ENCODE measurements at regions not wholly inside any gene's neighbourhood (a gene's known extent, or its start where the extent isn't known, plus 50 kb on each side); places are given as distances from the start of the nearest gene placed in this dataset.

- H2BK12ac ChIP-seq (ENCODE audit: insufficient read length, low read depth, low read length) = no peak overlapping the region
- Mint-ChIP-seq H3K27me3 (ENCODE audit: low read depth) (no peaks in the 10 kb centered on the region), H3K4me3 (no peak overlapping the region), H3K4me1 (no peaks in the 10 kb centered on the region), H3K27ac (no peak overlapping the region; a peak in 1 of 7 replicates), H3K36me3 (ENCODE audit: insufficient read depth in 1 of 3, low read depth in 3 of 3) (no peaks in the 10 kb centered on the region; a peak in 1 of 7 replicates), H3K9me3 (no peaks in the 10 kb centered on the region)
- H3K9ac ChIP-seq (ENCODE audit: extremely low read depth, insufficient read length, low read length) = no peak overlapping the region
- H3K23me2 ChIP-seq (ENCODE audit: insufficient read length, low read depth, low read length, poor library complexity, severe bottlenecking) = no peaks in the 10 kb centered on the region
- H4K20me1 ChIP-seq (ENCODE audit: control insufficient read depth, insufficient read depth, insufficient read length) = no peaks in the 10 kb centered on the region
- H3K27me3 ChIP-seq (ENCODE audit: insufficient read depth, low read length) = no peaks in the 10 kb centered on the region
- no peak overlapping the region for H3K4ac ChIP-seq (ENCODE audit: low read depth, low read length)
- H4K5ac ChIP-seq (ENCODE audit: insufficient read length, low read depth, low read length) = no peak overlapping the region
- no peak overlapping the region for H3K56ac ChIP-seq (ENCODE audit: insufficient read length, low read depth, low read length)
- no peak overlapping the region for H4K8ac ChIP-seq (replicated peaks; ENCODE audit: insufficient read length, low read depth, low read length)
- no peak overlapping the region for H2BK20ac ChIP-seq (ENCODE audit: low read depth, low read length, poor library complexity, severe bottlenecking)
- H3K23ac ChIP-seq (ENCODE audit: insufficient read length, low read depth, low read length) = no peak overlapping the region
- no peak overlapping the region for H4K91ac ChIP-seq (ENCODE audit: insufficient read length, low read depth, low read length)
- no peak overlapping the region for H2BK5ac ChIP-seq (ENCODE audit: insufficient read length, low read length)
- H3K79me1 ChIP-seq (ENCODE audit: insufficient read depth, low read depth, low read length, poor library complexity, severe bottlenecking) = no peaks in the 10 kb centered on the region
- H2BK15ac ChIP-seq (ENCODE audit: low read depth, low read length) = no peak overlapping the region
- H2BK120ac ChIP-seq (ENCODE audit: low read depth, low read length, poor library complexity, severe bottlenecking) = no peak overlapping the region
- H2AFZ ChIP-seq (ENCODE audit: low read length) = no peak overlapping the region
- WGBS (ENCODE audit: extremely low coverage, insufficient read length, low lambda C conversion rate) = no CpG with 5 or more reads among the region's 5 CpGs
- H3K4me2 ChIP-seq (ENCODE audit: insufficient read depth, insufficient read length, low read length) = no peak overlapping the region
- no peaks in the 10 kb centered on the region for H3K4me1 ChIP-seq (ENCODE audit: insufficient read depth, low read length)
- H3K79me2 ChIP-seq (ENCODE audit: insufficient read depth, low read length) = no peaks in the 10 kb centered on the region
- no peak for DNase-seq
- no peak overlapping the region for H2AK5ac ChIP-seq (ENCODE audit: insufficient read length, low read length)
- no peaks in the 10 kb centered on the region for H3K9me3 ChIP-seq (ENCODE audit: control insufficient read depth, low read depth, low read length)
- no peak overlapping the region for H3K27ac ChIP-seq (ENCODE audit: insufficient read length, low read depth, low read length)
- H3K14ac ChIP-seq (ENCODE audit: insufficient read depth, low read length) = no peak overlapping the region
- no peak overlapping the region for H3K18ac ChIP-seq (ENCODE audit: insufficient read length, low read depth, low read length)
- TF ChIP-seq, protein P1, sequence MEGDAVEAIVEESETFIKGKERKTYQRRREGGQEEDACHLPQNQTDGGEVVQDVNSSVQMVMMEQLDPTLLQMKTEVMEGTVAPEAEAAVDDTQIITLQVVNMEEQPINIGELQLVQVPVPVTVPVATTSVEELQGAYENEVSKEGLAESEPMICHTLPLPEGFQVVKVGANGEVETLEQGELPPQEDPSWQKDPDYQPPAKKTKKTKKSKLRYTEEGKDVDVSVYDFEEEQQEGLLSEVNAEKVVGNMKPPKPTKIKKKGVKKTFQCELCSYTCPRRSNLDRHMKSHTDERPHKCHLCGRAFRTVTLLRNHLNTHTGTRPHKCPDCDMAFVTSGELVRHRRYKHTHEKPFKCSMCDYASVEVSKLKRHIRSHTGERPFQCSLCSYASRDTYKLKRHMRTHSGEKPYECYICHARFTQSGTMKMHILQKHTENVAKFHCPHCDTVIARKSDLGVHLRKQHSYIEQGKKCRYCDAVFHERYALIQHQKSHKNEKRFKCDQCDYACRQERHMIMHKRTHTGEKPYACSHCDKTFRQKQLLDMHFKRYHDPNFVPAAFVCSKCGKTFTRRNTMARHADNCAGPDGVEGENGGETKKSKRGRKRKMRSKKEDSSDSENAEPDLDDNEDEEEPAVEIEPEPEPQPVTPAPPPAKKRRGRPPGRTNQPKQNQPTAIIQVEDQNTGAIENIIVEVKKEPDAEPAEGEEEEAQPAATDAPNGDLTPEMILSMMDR (conservative IDR thresholded peaks at IDR 0.05) = no peak; the same call in 2 of the 3 replicates
- H3T11ph ChIP-seq (ENCODE audit: low read length) = no peak overlapping the region
Observed at GRCh38 chr3:22933051-22933840, 269.9 kb upstream of the UBE2E2 start.
